Sigmoid colon (tissue), 6 donors: ENCODE measurements at regions not wholly inside any gene's neighbourhood (a gene's known extent, or its start where the extent isn't known, plus 50 kb on each side); places are given as distances from the start of the nearest gene placed in this dataset.

Experiments used
- DNase-seq: peaks from one replicate; pipeline ENCODE4 v3.0.0-alpha.2; 2019
- H3K27ac ChIP-seq, 4 donors: fragments of 200-600 bp; sonication (generic); one replicate each; pipeline ENCODE4 v1.5.1; 2016 to 2019; ENCODE audit warnings: mild to moderate bottlenecking in 1 of 4
- H3K27me3 ChIP-seq, 3 donors: fragments of 200-600 bp; sonication (generic); one replicate each; pipeline ENCODE4 v1.5.1; 2019; ENCODE audit warnings: mild to moderate bottlenecking in 1 of 3
- H3K36me3 ChIP-seq, 4 donors: fragments of 200-600 bp; sonication (generic); one replicate each; pipeline ENCODE4 v1.5.1; 2016 to 2019
- H3K4me1 ChIP-seq, 4 donors: fragments of 200-600 bp; sonication (generic); one replicate each; pipeline ENCODE4 v1.5.1; 2017 to 2019
- H3K4me3 ChIP-seq, 4 donors: fragments of 200-600 bp; sonication (generic); one replicate each; pipeline ENCODE4 v1.5.1; 2017 to 2019; ENCODE audit warnings: mild to moderate bottlenecking in 2 of 4, moderate library complexity in 1 of 4
- H3K9me3 ChIP-seq, 4 donors: fragments of 200-600 bp in 3 of 4; sonication (generic) in 3 of 4; one replicate each; pipeline versions ENCODE4 v1.5.1 to v1.6.1; 2013 to 2019
- CTCF ChIP-seq, 4 experiments: fragments of 450-650 bp in 3 of 4; fragments of 200-600 bp in 1 of 4; IDR thresholded peaks; one replicate each; pipeline ENCODE4 v1.5.1; 2016 to 2019; ENCODE audit warnings: antibody characterized with exemption in 4 of 4, mild to moderate bottlenecking in 3 of 4, moderate library complexity in 2 of 4
- EP300 ChIP-seq, 4 donors: sonication (generic); formaldehyde crosslinking; IDR thresholded peaks; one replicate each; pipeline ENCODE4 v1.6.1; 2017; ENCODE audit warnings: antibody characterized with exemption in 4 of 4
- POLR2A ChIP-seq, 2 donors: fragments of 450-650 bp; IDR thresholded peaks; one replicate each; pipeline ENCODE4 v1.6.1; 2016; ENCODE audit warnings: antibody characterized with exemption in 2 of 2, mild to moderate bottlenecking in 2 of 2, moderate library complexity in 2 of 2
- POLR2AphosphoS5 ChIP-seq, 4 donors: sonication (generic); formaldehyde crosslinking; IDR thresholded peaks; one replicate each; pipeline ENCODE4 v1.6.1; 2017; ENCODE audit warnings: antibody characterized with exemption in 4 of 4
- WGBS, 2 donors: extraction: QIAGEN DNeasy Blood & Tissue Kit; methylation state at CpG; one replicate each; pipeline ENCODE4 v1.1.7; 2013; 5-methylcytosine and 5-hydroxymethylcytosine counted together
- intact Hi-C: fragments of 100-400 bp; cut with DNase I; formaldehyde crosslinking; loops from one replicate; pipeline ENCODE4 v1.15.1; 2023
- donor health status: healthy with polysubstance abuse.
- donor health status: healthy.

- H3K27me3 ChIP-seq: no peaks in the 10 kb centered on the region
- WGBS, 2 donors: 47 to 70% methylated on average over 3 of the region's 3 CpGs
- no peak for TF ChIP-seq EP300 (IDR thresholded peaks at IDR 0.05)
- no peak for TF ChIP-seq POLR2A (IDR thresholded peaks at IDR 0.05)
- TF ChIP-seq POLR2AphosphoS5 (IDR thresholded peaks at IDR 0.05): no peak
- TF ChIP-seq CTCF (IDR thresholded peaks at IDR 0.05): no peak
These were observed 1146.8 kb downstream of the FSCB start for GRCh38 chr14:43360239-43360638.

GRCh38 chr14:43359317-43359716, 1147.8 kb downstream of the FSCB start:
- DNase-seq: peak; percentile 47
- no peaks in the 10 kb centered on the region for H3K36me3 ChIP-seq
- H3K4me3 ChIP-seq: no peak overlapping the region
- H3K9me3 ChIP-seq: no peaks in the 10 kb centered on the region
- no peaks in the 10 kb centered on the region for H3K27me3 ChIP-seq
- 83 to 92% methylated on average over 4 of the region's 4 CpGs for WGBS, 2 donors
- intact Hi-C loops: no loop called here
- H3K27ac ChIP-seq: no peak overlapping the region
- no peaks in the 10 kb centered on the region for H3K4me1 ChIP-seq
- TF ChIP-seq EP300 (IDR thresholded peaks at IDR 0.05): no peak
- no peak for TF ChIP-seq CTCF (IDR thresholded peaks at IDR 0.05)
- no peak for TF ChIP-seq POLR2A (IDR thresholded peaks at IDR 0.05)
- no peak for TF ChIP-seq POLR2AphosphoS5 (IDR thresholded peaks at IDR 0.05)

More at GRCh38 chr14:43360239-43360638, 1146.8 kb downstream of the FSCB start:
- Histone ChIP-seq H3K4me3 (no peak overlapping the region), H3K4me1 (no peaks in the 10 kb centered on the region), H3K9me3 (no peaks in the 10 kb centered on the region), H3K36me3 (no peaks in the 10 kb centered on the region), H3K27ac (no peak overlapping the region)
- peak; percentile 21 for DNase-seq
- intact Hi-C loops: no loop called here

- TF ChIP-seq EP300 (IDR thresholded peaks at IDR 0.05): no peak
- no peaks in the 10 kb centered on the region for H3K9me3 ChIP-seq
- intact Hi-C loops: no loop called here
These were observed 1150.0 kb downstream of the FSCB start for GRCh38 chr14:43356979-43357545.

GRCh38 chr14:43356382-43356781, 1150.7 kb downstream of the FSCB start:
- H3K4me3 ChIP-seq: no peak overlapping the region
- no peaks in the 10 kb centered on the region for H3K27me3 ChIP-seq
- no peaks in the 10 kb centered on the region for H3K36me3 ChIP-seq
- 53 to 59% methylated on average over 1 of the region's 1 CpG for WGBS, 2 donors
- no peaks in the 10 kb centered on the region for H3K4me1 ChIP-seq
- no peak overlapping the region for H3K27ac ChIP-seq
- intact Hi-C loops: no loop called here
- no peak for DNase-seq
- TF ChIP-seq CTCF (IDR thresholded peaks at IDR 0.05) (no peak), POLR2A (IDR thresholded peaks at IDR 0.05) (no peak), EP300 (IDR thresholded peaks at IDR 0.05) (no peak), POLR2AphosphoS5 (IDR thresholded peaks at IDR 0.05) (no peak)
- no peaks in the 10 kb centered on the region for H3K9me3 ChIP-seq

More at GRCh38 chr14:43356979-43357545, 1150.0 kb downstream of the FSCB start:
- no peak for DNase-seq
- H3K27ac ChIP-seq: no peak overlapping the region
- H3K4me3 ChIP-seq: no peak overlapping the region
- H3K27me3 ChIP-seq: no peaks in the 10 kb centered on the region
- no peaks in the 10 kb centered on the region for H3K4me1 ChIP-seq
- no peaks in the 10 kb centered on the region for H3K36me3 ChIP-seq

GRCh38 chr14:43341921-43342320, 1165.2 kb downstream of the FSCB start:
- Histone ChIP-seq H3K4me3 (no peak overlapping the region), H3K27me3 (no peaks in the 10 kb centered on the region), H3K27ac (no peak overlapping the region), H3K9me3 (no peaks in the 10 kb centered on the region), H3K36me3 (no peaks in the 10 kb centered on the region), H3K4me1 (no peaks in the 10 kb centered on the region)
- 83 to 87% methylated on average over 3 of the region's 3 CpGs for WGBS, 2 donors
- no peak for TF ChIP-seq EP300 (IDR thresholded peaks at IDR 0.05)
- no peak for TF ChIP-seq POLR2A (IDR thresholded peaks at IDR 0.05)
- no peak for TF ChIP-seq POLR2AphosphoS5 (IDR thresholded peaks at IDR 0.05)
- TF ChIP-seq CTCF (IDR thresholded peaks at IDR 0.05): no peak
- intact Hi-C loops: no loop called here
- peak; percentile 55 for DNase-seq
